ENCODE measurements at regions not wholly inside any gene's neighbourhood (a gene's known extent, or its start where the extent isn't known, plus 50 kb on each side); places are given as distances from the start of the nearest gene placed in this dataset.
"Not testable (repeated sequence)": the region's sequence is repeated elsewhere in the genome, so short reads cannot be mapped to it uniquely, and the experiment has no call there.

- DNase-seq = not testable (repeated sequence)
Observed at GRCh38 chr2:87608377-87609166, 139.3 kb upstream of the PLGLB2 start.

- not testable (repeated sequence) for DNase-seq
Observed at GRCh38 chr2:87610974-87611373, 136.9 kb upstream of the PLGLB2 start.

DNA sequence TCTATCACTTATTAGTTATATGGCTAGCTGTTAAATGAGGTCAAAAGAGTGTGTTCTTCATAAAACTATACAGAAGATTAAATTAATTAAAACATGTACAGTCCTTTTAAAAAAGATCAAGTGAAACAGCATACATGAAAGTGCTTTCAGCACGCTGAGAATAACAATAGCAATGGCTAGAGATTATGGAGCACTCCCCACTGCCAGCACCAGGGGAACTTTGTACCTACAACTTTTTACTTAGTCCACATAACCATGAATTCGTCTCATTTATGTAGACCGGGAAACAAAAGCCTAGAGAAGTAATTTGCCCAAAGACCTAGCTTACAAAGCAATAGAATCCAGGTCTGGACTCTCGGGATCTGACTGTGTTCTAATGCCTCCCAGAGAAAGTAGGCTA is 136.5 kb upstream of the PLGLB2 start:
- not testable (repeated sequence) for DNase-seq

DNA sequence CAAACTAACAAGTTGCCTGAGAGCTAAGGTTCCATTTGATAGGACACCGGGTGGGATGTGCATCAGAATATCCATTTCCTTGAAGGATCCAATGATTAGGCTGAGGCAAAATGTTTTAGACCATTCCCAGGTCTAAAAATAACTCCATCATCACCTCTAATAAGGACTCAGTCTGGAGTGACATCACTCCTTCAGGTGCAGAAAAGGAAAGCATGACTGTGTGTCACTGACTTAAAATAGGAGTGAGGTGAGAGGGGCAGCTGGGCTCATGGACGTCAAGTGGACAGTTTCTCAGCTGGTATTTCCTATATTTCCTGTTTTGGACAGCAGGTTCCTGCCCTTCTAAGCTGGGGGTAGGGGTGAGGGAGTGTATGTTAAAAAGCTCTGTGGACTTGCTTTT is 135.9 kb upstream of the PLGLB2 start:
- not testable (repeated sequence) for DNase-seq

DNA sequence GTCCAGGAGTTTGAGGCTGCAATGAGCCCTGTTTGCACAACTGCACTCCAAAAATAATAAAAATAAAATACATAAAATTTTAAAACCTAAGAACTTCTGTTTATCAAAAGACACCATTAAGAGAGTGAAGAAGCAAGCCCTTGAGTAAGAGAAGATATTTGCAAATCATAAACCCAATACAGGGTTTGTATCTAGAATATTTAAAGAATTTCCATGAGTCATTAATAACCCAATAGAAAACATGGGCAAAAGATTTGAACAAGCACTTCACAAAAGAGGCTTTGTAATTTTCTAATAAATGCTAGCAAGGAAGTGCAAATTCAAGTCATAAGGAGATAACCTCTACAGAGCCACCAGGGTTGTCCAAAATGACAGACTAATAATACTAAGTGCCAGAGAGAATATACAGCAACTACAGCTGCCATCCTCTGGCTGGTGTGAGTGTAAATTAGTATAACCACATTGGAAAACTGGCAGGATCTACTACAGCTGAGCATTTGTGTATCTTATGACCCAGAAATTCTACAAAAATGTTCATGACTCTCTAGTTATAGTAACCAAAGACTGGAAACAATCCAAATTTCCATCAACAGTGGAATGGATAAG is 133.0 kb upstream of the PLGLB2 start:
- DNase-seq = not testable (repeated sequence)

- DNase-seq = not testable (repeated sequence)
Observed at GRCh38 chr2:87619121-87619520, 128.8 kb upstream of the PLGLB2 start.

GRCh38 chr2:87621139-87621538 is 126.7 kb upstream of the PLGLB2 start:
- DNase-seq = not testable (repeated sequence)

- not testable (repeated sequence) for DNase-seq
Observed at GRCh38 chr2:87622720-87623119, 125.2 kb upstream of the PLGLB2 start.

- DNase-seq = peak in 1 of 3 donors; percentile 33
Observed at GRCh38 chr2:87629491-87630458, 118.1 kb upstream of the PLGLB2 start.

DNA sequence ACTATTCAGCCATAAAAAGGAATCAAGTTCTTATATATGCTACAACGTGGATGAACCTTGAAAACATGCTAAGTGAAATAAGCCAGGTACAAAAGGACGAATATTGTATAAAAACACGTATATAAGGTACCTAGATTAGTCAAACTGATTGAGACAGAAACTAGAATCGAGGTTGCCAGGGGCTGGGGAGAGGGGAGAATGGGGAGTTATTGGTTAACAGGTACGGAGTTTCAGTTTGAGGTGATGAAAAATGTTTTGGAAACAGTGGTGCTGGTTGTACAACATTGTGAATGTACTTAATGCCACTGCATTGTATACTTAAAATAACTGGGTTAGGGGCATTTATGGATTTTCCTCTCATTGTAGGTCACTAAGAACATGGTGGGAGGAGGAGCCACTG is 117.0 kb upstream of the PLGLB2 start:
- DNase-seq = not testable (repeated sequence)

- not testable (repeated sequence) for DNase-seq
Observed at GRCh38 chr2:87631402-87631801, 116.5 kb upstream of the PLGLB2 start.

DNA sequence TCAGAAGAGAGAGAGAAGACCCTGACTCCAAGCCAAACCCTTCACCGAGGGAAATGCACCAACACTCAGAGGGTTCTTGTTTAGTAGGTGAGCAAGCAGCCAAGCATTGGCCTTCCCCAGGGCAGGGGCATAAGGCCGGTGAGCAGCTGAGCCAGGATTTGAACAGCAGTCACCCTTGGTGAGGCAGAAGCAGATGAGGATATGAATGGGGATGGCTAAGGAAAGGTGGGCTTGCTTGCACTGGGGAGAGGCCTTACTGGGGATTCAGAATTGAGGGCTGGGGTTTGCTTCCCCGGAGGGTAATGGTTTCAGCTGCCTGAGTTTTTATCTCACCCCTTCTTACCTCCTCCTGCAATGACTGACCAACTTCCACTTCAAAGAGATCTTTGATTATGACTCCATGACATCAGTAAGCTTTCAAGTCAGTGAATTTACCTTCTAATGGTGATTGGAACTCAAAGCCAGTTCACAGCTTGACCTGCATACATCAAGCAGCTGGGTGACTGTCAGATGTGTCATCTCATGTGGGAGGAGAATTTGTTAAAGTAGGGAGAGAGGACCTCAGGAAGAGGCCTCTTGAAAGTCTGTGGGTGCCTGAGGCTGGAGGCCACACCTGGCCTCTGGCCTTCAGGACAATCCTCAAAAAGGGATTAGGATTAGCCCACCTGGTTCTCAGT is 114.5 kb upstream of the PLGLB2 start:
- not testable (repeated sequence) for DNase-seq

GRCh38 chr2:87634106-87634505 is 113.8 kb upstream of the PLGLB2 start:
- not testable (repeated sequence) for DNase-seq

GRCh38 chr2:87634971-87635650 is 112.8 kb upstream of the PLGLB2 start:
- not testable (repeated sequence) for DNase-seq

DNA sequence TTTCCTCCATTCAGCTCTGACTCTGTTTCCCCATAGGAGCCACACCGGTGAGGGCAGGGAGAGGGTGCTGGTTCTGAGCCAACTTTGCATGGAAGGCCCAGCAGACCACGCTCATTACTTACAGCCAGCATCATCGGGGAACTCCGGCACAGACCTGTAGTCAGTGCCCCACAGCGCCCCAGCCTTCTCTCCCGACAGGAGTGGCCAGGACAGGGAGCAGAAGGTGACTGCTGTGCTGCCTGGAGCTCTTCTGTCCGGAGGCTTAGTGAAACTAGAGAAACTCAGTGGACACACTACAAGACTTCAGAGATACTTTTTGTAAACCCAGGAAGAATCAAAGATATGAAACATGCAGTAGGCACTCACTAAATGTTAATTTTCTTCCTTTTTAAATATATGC is 111.6 kb upstream of the PLGLB2 start:
- not testable (repeated sequence) for DNase-seq

DNA sequence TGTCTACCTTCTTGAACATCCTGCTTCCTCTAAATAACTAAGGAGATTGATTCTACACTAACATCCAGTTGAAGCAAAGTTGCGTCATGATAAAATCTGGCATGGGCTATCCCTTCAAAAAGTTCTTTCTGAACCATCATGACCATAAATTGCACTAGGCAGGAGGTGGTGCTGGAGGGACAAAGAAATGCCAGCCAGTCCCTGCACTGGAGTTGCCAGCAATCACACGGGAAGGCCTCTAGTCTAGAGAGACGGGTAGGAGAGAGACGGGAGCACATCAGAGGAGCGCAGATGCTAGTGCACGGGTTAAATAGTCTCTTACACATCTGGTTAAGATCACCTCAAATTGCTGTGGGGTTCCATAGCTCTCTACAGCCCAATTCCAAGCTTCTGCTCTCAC is 111.2 kb upstream of the PLGLB2 start:
- DNase-seq = not testable (repeated sequence)

DNA sequence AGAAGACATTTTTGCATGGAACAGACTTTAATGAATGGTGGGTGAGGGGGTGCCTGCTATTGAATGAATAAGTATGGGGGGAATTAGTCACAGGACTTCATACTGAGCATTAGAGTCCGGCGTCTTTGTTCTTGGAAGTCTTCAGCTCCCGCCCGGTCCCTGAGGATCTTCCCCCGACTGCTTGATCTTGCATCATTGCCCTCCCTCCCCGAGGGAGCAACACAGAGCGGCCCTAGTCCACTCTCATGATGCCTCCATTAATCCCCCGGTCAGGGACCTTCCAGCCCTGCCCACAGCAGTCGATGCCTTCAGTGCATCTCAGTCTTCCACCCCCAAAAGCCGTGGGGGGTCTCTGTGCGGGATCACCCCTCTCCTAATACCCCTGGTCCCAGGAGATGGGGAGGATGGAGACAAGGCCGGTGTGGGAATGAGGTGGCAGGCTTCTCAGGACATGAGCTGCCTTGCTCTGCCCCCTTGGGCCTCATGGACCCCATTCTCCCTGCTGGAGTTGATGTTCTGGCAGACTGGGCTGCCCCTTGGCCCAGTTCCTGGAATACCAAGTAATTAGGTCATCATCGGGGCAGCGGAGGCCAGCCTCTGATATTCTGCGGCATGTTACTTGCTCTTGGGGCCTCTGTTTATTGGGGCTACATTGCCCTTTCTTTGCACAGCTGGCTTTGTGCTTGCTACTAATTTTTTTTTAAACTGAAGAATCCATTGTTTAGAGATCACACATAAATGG is 110.5 kb upstream of the PLGLB2 start:
- DNase-seq = not testable (repeated sequence)

DNA sequence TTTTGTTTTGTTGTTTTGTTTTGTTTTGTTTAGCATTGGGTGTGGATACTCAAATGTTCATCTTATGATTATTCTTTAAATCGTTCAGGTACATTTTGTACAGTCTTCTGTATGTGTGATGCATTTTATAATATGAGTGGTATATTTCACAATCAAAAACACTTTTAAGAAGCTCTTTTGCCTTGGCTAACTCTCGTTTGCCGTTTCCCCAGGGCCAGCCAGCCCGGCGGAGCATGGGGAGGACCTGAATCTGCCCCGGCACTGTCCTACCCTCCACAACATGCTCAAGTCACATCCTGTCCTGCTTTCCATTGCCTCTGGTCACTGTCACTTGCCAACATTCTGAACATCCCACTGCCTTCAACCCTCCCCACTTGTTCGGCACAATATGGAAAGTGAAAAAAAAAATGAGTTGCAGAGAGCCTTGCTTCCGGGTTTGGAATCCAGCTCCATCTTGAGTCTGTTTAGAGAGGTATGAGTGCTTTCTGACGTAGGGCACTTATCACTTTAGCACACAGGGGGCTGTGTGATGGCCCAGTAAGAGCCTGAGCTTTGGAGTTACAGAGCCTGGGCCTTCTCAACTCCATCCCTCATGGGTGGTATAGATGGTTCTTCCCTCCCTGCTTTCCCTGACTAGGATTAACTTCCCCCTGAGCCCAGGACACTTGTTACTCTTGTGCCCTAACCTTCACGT is 109.6 kb upstream of the PLGLB2 start:
- DNase-seq = not testable (repeated sequence)

GRCh38 chr2:87638872-87639271 is 109.0 kb upstream of the PLGLB2 start:
- DNase-seq = not testable (repeated sequence)
